ENCODE measurements at regions not wholly inside any gene's neighbourhood (a gene's known extent, or its start where the extent isn't known, plus 50 kb on each side); places are given as distances from the start of the nearest gene placed in this dataset.

DNA sequence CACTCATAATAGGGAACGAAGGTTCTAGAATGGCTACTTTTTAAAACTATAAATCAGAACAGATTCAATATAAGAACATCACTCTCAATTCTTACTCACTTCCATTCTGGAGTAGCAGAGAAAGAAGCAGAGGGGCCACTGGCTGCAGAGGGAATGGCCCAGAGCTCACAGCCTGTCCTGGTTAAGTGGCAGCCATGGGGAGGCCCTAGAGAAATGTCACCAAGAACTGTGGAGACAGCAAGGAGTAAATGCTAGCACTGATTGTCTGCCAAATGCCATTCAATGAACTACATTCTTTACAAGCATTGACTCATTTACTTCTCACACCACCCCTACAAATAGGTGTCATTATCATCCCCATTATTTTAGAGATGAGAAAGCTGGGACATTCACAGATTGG lies 74.6 kb upstream of the KCNMA1 start:
- DNase-seq (no peak), ATAC-seq (replicated peaks in 1 of 4) (no peak)
- no peaks in the 10 kb centered on the region for H3K9me3 Mint-ChIP-seq
- no peaks in the 10 kb centered on the region for H3K9me3 ChIP-seq
- WGBS (ENCODE audit: insufficient coverage) = no CpG with 5 or more reads among the region's 1 CpG
- no peaks in the 10 kb centered on the region for H3K36me3 Mint-ChIP-seq
- no peak overlapping the region for H3K27ac ChIP-seq (ENCODE audit: low read length)
- peaks cover 0 to 18% of the 10 kb centered on the region in 2 experiments for H3K4me1 ChIP-seq (ENCODE audit: control insufficient read depth in 1 of 2, extremely low read depth in 1 of 2, insufficient read depth in 2 of 2, low read length in 2 of 2)
- no peak overlapping the region for H3K27ac Mint-ChIP-seq
- H3K4me1 Mint-ChIP-seq = peaks cover 6 to 13% (median 11%) of the 10 kb centered on the region in 3 donors
- H3K4me3 Mint-ChIP-seq = peak overlapping the region in 1 of 3 donors; percentile 56
- H3K27me3 ChIP-seq (replicated peaks in 1 of 2; ENCODE audit: control insufficient read depth in 2 of 2, extremely low read depth in 1 of 2, insufficient read depth in 2 of 2, low read length in 1 of 2) = peaks cover 0 to 34% of the 10 kb centered on the region in 2 experiments
- POLR2A ChIA-PET = no interaction called here
- H3K36me3 ChIP-seq (ENCODE audit: control insufficient read depth in 2 of 2, extremely low read depth in 1 of 2, insufficient read depth in 1 of 2, low read length in 1 of 2) = no peaks in the 10 kb centered on the region
- CTCF ChIA-PET = interaction anchor here (0.6 to 3.6 kb wide), 9 partner anchors 9 to 1603 kb away, joined by 3 to 20 read pairs (median 4); no protein-coding TSS in a partner anchor
- peaks cover 22 to 27% of the 10 kb centered on the region in 2 donors for H3K27me3 Mint-ChIP-seq
- no peak overlapping the region for H3K4me3 ChIP-seq (ENCODE audit: control insufficient read depth in 1 of 2, extremely low read depth in 1 of 2, low read length in 1 of 2)

DNA sequence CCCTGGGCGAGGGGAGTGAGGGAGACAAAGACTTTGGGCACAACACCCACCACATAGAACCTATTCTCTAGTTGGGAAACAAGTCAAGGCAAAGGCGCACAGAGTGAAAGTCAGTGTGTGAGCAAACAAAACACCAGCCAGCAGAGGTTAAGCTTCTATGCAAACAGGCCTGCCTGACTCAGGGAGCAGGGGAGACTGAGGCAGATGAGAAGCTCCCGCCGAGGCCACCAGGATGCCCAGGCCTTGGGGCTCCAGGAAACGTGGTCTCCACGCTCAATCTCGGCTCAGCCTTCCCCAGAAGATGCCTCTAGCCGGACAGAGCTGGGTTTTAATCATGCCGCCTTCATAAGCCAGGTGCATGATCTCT lies 74.1 kb upstream of the KCNMA1 start:
- ChIA-PET POLR2A (interaction anchor here in 1 of 2 donors (0.6 kb wide), 1 partner anchor 1393 kb away, joined by 5 read pairs; no protein-coding TSS in a partner anchor), CTCF (interaction anchor here (0.5 to 3.6 kb wide), 15 partner anchors 9 to 1604 kb away, joined by 3 to 20 read pairs (median 3); no protein-coding TSS in a partner anchor)
- Histone ChIP-seq H3K4me1 (ENCODE audit: control insufficient read depth in 1 of 2, extremely low read depth in 1 of 2, insufficient read depth in 2 of 2, low read length in 2 of 2) (peaks cover 0 to 18% of the 10 kb centered on the region in 2 experiments), H3K27ac (ENCODE audit: low read length) (no peak overlapping the region), H3K9me3 (no peaks in the 10 kb centered on the region), H3K27me3 (replicated peaks in 1 of 2; ENCODE audit: control insufficient read depth in 2 of 2, extremely low read depth in 1 of 2, insufficient read depth in 2 of 2, low read length in 1 of 2) (peaks cover 0 to 34% of the 10 kb centered on the region in 2 experiments), H3K4me3 (ENCODE audit: control insufficient read depth in 1 of 2, extremely low read depth in 1 of 2, low read length in 1 of 2) (peak overlapping the region in 1 of 2 donors; percentile 52), H3K36me3 (ENCODE audit: control insufficient read depth in 2 of 2, extremely low read depth in 1 of 2, insufficient read depth in 1 of 2, low read length in 1 of 2) (no peaks in the 10 kb centered on the region)
- Mint-ChIP-seq H3K27ac (no peak overlapping the region), H3K4me3 (peak overlapping the region in 1 of 3 donors; percentile 56), H3K27me3 (peaks cover 22 to 27% of the 10 kb centered on the region in 2 donors), H3K36me3 (no peaks in the 10 kb centered on the region), H3K9me3 (no peaks in the 10 kb centered on the region), H3K4me1 (peaks cover 6 to 13% (median 11%) of the 10 kb centered on the region in 3 donors)
- peak in 1 of 4 experiments; percentile 8 for ATAC-seq (replicated peaks in 1 of 4)
- WGBS (ENCODE audit: insufficient coverage) = 38% methylated on average over 7 of the region's 9 CpGs
- DNase-seq = no peak

DNA sequence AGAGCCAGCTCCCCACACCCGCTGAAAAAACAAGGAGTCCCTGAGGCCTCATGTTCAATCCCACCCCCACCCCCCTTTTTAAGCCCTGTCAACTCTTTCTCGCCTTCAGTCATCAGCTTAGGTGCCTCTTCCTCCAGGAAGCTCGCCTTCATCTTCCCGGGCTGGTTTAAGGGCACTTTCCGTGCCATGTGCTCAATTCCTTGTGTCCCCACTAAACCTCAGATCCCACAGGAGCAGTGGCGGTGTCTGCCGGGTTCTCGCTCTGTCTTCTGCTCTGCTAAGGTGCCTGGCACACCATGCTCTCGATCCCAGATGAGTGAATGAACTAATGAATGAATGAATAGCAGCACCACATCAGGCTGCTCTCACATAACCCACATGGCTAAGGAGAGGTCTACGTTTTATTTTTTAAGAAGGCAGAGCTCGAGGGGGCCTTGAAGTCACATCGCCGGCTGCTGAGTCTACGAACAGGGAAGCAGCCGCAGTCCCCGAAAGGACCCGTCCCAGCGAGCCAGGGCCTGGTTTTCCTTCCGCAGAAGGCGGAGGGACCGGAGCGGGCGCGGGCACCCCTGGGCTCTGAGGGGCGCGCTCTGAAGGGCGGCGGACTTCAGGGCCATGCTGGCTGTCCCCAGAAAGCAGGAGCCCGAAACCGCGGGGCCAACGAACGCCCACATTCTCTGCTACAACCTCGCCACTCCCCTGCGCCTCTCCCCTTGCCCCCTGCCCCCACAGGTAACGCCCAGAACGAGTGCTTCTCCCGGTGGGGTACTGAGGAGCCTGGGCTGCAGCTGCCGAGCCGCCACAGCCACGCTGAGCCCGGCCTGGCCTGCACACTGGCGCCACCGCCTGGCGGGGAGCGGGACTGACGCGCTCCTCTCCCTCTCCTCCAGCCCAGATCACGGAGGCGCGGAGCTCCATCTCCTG lies 73.4 kb upstream of the KCNMA1 start:
- Mint-ChIP-seq H3K36me3 (no peaks in the 10 kb centered on the region), H3K27ac (no peak overlapping the region), H3K9me3 (no peaks in the 10 kb centered on the region), H3K27me3 (peaks cover 22 to 30% of the 10 kb centered on the region in 2 donors), H3K4me1 (peaks cover 6 to 13% (median 11%) of the 10 kb centered on the region in 3 donors), H3K4me3 (peak overlapping the region; percentile 45 to 56 (median 52))
- ChIA-PET POLR2A (interaction anchor here in 1 of 2 donors (0.6 kb wide), 1 partner anchor 1393 kb away, joined by 5 read pairs; no protein-coding TSS in a partner anchor), CTCF (interaction anchor here (0.5 to 3.6 kb wide), 15 partner anchors 8 to 1604 kb away, joined by 3 to 20 read pairs (median 3); no protein-coding TSS in a partner anchor)
- WGBS (ENCODE audit: insufficient coverage) = 8% methylated on average over 38 of the region's 51 CpGs
- no peaks in the 10 kb centered on the region for H3K36me3 ChIP-seq (ENCODE audit: control insufficient read depth in 2 of 2, extremely low read depth in 1 of 2, insufficient read depth in 1 of 2, low read length in 1 of 2)
- peaks cover 0 to 18% of the 10 kb centered on the region in 2 experiments for H3K4me1 ChIP-seq (ENCODE audit: control insufficient read depth in 1 of 2, extremely low read depth in 1 of 2, insufficient read depth in 2 of 2, low read length in 2 of 2)
- ATAC-seq (replicated peaks in 1 of 4) (peak; percentile 88 to 95 (median 90)), DNase-seq (peak; percentile 10 to 80 (median 59))
- H3K27ac ChIP-seq (ENCODE audit: low read length) = no peak overlapping the region
- H3K4me3 ChIP-seq (ENCODE audit: control insufficient read depth in 1 of 2, extremely low read depth in 1 of 2, low read length in 1 of 2) = peak overlapping the region; percentile 44 to 52
- H3K27me3 ChIP-seq (replicated peaks in 1 of 2; ENCODE audit: control insufficient read depth in 2 of 2, extremely low read depth in 1 of 2, insufficient read depth in 2 of 2, low read length in 1 of 2) = peaks cover 0 to 34% of the 10 kb centered on the region in 2 experiments
- H3K9me3 ChIP-seq = no peaks in the 10 kb centered on the region

DNA sequence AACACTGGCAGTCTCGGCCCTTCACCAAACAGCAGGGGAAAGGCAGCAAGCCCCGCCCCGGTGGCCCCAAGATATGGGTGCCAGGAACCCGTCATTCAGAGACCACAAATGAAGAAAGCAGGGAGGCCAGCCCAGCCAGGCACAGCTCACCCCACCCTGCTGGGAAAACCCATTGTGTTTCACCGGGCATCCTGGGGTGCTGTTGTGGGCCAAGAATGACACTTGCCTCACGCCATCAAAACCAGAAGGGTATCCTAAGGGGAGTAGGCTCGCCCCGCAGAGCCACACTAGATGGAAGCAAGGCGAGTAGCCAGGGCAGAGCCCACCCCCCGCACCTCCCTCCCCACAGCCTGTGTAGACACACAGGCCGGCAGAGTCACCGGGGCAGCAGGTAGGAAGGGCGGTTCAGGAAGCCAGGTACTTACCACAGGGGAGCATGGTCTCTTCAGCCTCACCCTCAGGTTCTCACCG lies 72.5 kb upstream of the KCNMA1 start:
- Histone ChIP-seq H3K27me3 (replicated peaks in 1 of 2; ENCODE audit: control insufficient read depth in 2 of 2, extremely low read depth in 1 of 2, insufficient read depth in 2 of 2, low read length in 1 of 2) (peaks cover 0 to 34% of the 10 kb centered on the region in 2 experiments), H3K9me3 (no peaks in the 10 kb centered on the region), H3K4me1 (ENCODE audit: control insufficient read depth in 1 of 2, extremely low read depth in 1 of 2, insufficient read depth in 2 of 2, low read length in 2 of 2) (peaks cover 0 to 18% of the 10 kb centered on the region in 2 experiments), H3K36me3 (ENCODE audit: control insufficient read depth in 2 of 2, extremely low read depth in 1 of 2, insufficient read depth in 1 of 2, low read length in 1 of 2) (no peaks in the 10 kb centered on the region), H3K4me3 (ENCODE audit: control insufficient read depth in 1 of 2, extremely low read depth in 1 of 2, low read length in 1 of 2) (no peak overlapping the region), H3K27ac (ENCODE audit: low read length) (no peak overlapping the region)
- ChIA-PET CTCF (no interaction called here), POLR2A (no interaction called here)
- 51% methylated on average over 10 of the region's 14 CpGs for WGBS (ENCODE audit: insufficient coverage)
- no peak for ATAC-seq (replicated peaks in 1 of 4)
- peaks cover 6 to 13% (median 11%) of the 10 kb centered on the region in 3 donors for H3K4me1 Mint-ChIP-seq
- H3K36me3 Mint-ChIP-seq = no peaks in the 10 kb centered on the region
- H3K9me3 Mint-ChIP-seq = no peaks in the 10 kb centered on the region
- H3K4me3 Mint-ChIP-seq = peak overlapping the region in 1 of 3 donors; percentile 56
- H3K27me3 Mint-ChIP-seq = peaks cover 21 to 34% of the 10 kb centered on the region in 2 donors
- no peak overlapping the region for H3K27ac Mint-ChIP-seq
- peak in 1 of 35 experiments; percentile 16 for DNase-seq

DNA sequence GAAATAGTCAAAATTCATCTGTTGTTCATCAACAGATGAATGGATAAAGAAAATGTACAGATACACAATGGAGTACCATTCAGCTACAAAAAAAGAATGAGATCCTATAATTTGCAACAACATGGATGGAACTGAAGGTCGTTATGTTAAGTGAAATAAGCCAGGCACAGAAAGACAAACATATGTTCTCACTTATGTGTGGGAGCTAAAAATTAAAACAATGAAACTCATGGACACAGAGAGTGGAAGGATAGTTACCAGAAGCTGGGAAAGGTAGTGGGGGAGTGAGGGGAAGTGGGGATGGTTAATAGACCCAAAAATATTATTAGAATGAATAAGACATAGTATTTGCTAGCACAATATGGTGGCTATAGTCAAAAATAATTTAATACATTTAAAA lies 70.0 kb upstream of the KCNMA1 start:
- Histone ChIP-seq H3K36me3 (ENCODE audit: control insufficient read depth in 2 of 2, extremely low read depth in 1 of 2, insufficient read depth in 1 of 2, low read length in 1 of 2) (no peaks in the 10 kb centered on the region), H3K27ac (ENCODE audit: low read length) (no peak overlapping the region), H3K4me1 (ENCODE audit: control insufficient read depth in 1 of 2, extremely low read depth in 1 of 2, insufficient read depth in 2 of 2, low read length in 2 of 2) (peaks cover 0 to 18% of the 10 kb centered on the region in 2 experiments), H3K4me3 (ENCODE audit: control insufficient read depth in 1 of 2, extremely low read depth in 1 of 2, low read length in 1 of 2) (no peak overlapping the region), H3K9me3 (no peaks in the 10 kb centered on the region), H3K27me3 (replicated peaks in 1 of 2; ENCODE audit: control insufficient read depth in 2 of 2, extremely low read depth in 1 of 2, insufficient read depth in 2 of 2, low read length in 1 of 2) (peaks cover 0 to 31% of the 10 kb centered on the region in 2 experiments)
- H3K36me3 Mint-ChIP-seq = no peaks in the 10 kb centered on the region
- POLR2A ChIA-PET = no interaction called here
- H3K27me3 Mint-ChIP-seq = peaks cover 17 to 34% of the 10 kb centered on the region in 2 donors
- WGBS (ENCODE audit: insufficient coverage) = no CpG with 5 or more reads among the region's 1 CpG
- no peak for DNase-seq
- no peak for ATAC-seq (replicated peaks in 1 of 4)
- CTCF ChIA-PET = no interaction called here
- H3K9me3 Mint-ChIP-seq = no peaks in the 10 kb centered on the region
- H3K27ac Mint-ChIP-seq = no peak overlapping the region
- H3K4me1 Mint-ChIP-seq = peaks cover 6 to 13% (median 11%) of the 10 kb centered on the region in 3 donors
- no peak overlapping the region for H3K4me3 Mint-ChIP-seq

DNA sequence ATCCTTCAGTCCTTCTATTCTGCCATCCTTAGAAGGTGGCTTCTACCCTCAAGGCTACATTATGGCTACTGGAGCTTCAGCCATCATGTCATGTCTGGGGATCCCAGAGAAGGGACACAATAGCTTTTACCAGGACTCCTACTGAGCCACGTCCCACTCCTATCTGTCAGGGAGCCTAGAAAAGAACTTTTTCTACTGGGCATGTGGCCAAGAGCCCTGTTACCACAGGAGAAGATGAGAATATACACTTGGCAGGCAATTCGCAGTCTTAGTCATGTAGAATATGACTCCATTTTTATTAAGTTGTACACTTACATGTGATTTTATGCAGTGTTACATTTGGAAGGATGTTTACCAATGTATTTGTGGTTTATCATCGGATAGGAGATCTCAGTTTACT lies 64.6 kb upstream of the KCNMA1 start:
- no peak overlapping the region for H3K4me3 Mint-ChIP-seq
- DNase-seq (no peak), ATAC-seq (replicated peaks in 1 of 4) (no peak)
- H3K36me3 ChIP-seq (ENCODE audit: control insufficient read depth in 2 of 2, extremely low read depth in 1 of 2, insufficient read depth in 1 of 2, low read length in 1 of 2) = no peaks in the 10 kb centered on the region
- no peaks in the 10 kb centered on the region for H3K36me3 Mint-ChIP-seq
- H3K27me3 Mint-ChIP-seq = peaks cover 8 to 13% of the 10 kb centered on the region in 2 donors
- no peaks in the 10 kb centered on the region for H3K9me3 Mint-ChIP-seq
- H3K9me3 ChIP-seq = no peaks in the 10 kb centered on the region
- 43% methylated on average over 1 of the region's 3 CpGs for WGBS (ENCODE audit: insufficient coverage)
- H3K4me3 ChIP-seq (ENCODE audit: control insufficient read depth in 1 of 2, extremely low read depth in 1 of 2, low read length in 1 of 2) = no peak overlapping the region
- no peaks in the 10 kb centered on the region for H3K4me1 Mint-ChIP-seq
- H3K27me3 ChIP-seq (replicated peaks in 1 of 2; ENCODE audit: control insufficient read depth in 2 of 2, extremely low read depth in 1 of 2, insufficient read depth in 2 of 2, low read length in 1 of 2) = peaks cover 0 to 9% of the 10 kb centered on the region in 2 experiments
- no peaks in the 10 kb centered on the region for H3K4me1 ChIP-seq (ENCODE audit: control insufficient read depth in 1 of 2, extremely low read depth in 1 of 2, insufficient read depth in 2 of 2, low read length in 2 of 2)
- CTCF ChIA-PET = no interaction called here
- POLR2A ChIA-PET = no interaction called here
- no peak overlapping the region for H3K27ac ChIP-seq (ENCODE audit: low read length)
- H3K27ac Mint-ChIP-seq = no peak overlapping the region
